ENCODE measurements at regions not wholly inside any gene's neighbourhood (a gene's known extent, or its start where the extent isn't known, plus 50 kb on each side); places are given as distances from the start of the nearest gene placed in this dataset.
A peak's percentile ranks its signal among the peaks of the same experiment; 100 is the strongest.

DNA sequence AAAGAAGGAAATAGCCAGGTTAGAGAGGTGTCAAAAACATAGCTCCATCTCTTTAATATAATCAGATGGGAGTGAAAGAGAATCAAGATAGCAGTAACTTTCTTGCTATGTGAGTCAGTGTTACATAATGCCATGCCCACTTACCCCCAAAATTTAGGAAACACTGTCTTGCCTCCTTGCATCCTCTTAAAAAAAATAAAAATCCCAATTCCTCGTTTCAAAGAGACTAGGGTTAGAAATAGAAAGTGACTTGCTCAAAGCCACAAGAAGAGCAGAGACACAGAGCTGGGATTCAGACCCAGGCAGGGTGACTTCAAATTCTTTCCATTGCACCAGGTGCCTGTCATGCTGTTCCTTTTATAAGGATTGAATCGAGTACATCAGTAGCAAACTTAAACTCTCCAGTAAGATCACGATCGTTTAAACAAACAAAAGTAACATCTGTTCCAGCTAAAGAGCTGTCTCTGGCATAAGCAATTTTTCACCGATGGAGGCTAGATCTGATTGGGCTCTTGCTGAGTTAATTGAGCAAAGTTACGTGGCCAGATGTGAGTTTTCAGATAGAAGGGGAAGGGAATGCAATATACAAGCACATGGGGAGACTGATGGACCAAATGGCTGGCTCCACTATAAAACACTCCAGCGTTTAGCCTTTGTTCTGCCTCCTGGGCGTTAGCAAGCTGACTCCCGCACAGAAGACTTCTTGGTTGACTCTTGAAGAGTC is 176.9 kb downstream of the PALM2AKAP2 start:
- ATAC-seq (ENCODE audit: insufficient read depth, low read depth) (peak; percentile 42; the same call in 1 of the 3 replicates), DNase-seq (no peak)
- Histone ChIP-seq H3K9me3 (ENCODE audit: insufficient read depth, low read length, severe bottlenecking) (no peaks in the 10 kb centered on the region), H3K4me2 (ENCODE audit: insufficient read depth, low read length) (no peak overlapping the region), H3K27ac (ENCODE audit: low read length) (no peak overlapping the region), H3K36me3 (ENCODE audit: insufficient read depth, low read length) (no peaks in the 10 kb centered on the region), H3K4me3 (ENCODE audit: low read depth in 1 of 2, low read length in 2 of 2) (no peak overlapping the region), H3K4me1 (ENCODE audit: insufficient read depth, low read length) (no peaks in the 10 kb centered on the region), H3K79me2 (ENCODE audit: insufficient read depth, low read length) (no peaks in the 10 kb centered on the region), H3K9ac (ENCODE audit: low read depth, low read length) (no peak overlapping the region), H3K27me3 (ENCODE audit: insufficient read depth, low read length, poor library complexity) (no peaks in the 10 kb centered on the region), H4K20me1 (ENCODE audit: insufficient read depth, low read length) (no peaks in the 10 kb centered on the region), H2AFZ (ENCODE audit: low read depth, low read length) (no peak overlapping the region)
- TF ChIP-seq EZH2 (IDR thresholded peaks at IDR 0.05; ENCODE audit: borderline replicate concordance, low read depth, low read length, severe bottlenecking), result no peak
- TF ChIP-seq, protein P1, sequence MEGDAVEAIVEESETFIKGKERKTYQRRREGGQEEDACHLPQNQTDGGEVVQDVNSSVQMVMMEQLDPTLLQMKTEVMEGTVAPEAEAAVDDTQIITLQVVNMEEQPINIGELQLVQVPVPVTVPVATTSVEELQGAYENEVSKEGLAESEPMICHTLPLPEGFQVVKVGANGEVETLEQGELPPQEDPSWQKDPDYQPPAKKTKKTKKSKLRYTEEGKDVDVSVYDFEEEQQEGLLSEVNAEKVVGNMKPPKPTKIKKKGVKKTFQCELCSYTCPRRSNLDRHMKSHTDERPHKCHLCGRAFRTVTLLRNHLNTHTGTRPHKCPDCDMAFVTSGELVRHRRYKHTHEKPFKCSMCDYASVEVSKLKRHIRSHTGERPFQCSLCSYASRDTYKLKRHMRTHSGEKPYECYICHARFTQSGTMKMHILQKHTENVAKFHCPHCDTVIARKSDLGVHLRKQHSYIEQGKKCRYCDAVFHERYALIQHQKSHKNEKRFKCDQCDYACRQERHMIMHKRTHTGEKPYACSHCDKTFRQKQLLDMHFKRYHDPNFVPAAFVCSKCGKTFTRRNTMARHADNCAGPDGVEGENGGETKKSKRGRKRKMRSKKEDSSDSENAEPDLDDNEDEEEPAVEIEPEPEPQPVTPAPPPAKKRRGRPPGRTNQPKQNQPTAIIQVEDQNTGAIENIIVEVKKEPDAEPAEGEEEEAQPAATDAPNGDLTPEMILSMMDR (IDR thresholded peaks at IDR 0.05; ENCODE audit: borderline replicate concordance, extremely low read depth, low read length, poor library complexity, severe bottlenecking), result no peak

GRCh38 chr9:109959679-109960078 is 179.7 kb downstream of the PALM2AKAP2 start:
- H3K79me2 ChIP-seq (ENCODE audit: insufficient read depth, low read length), result no peaks in the 10 kb centered on the region
- H3K4me3 ChIP-seq (ENCODE audit: low read depth in 1 of 2, low read length in 2 of 2), result no peak overlapping the region
- no peak overlapping the region for H3K4me2 ChIP-seq (ENCODE audit: insufficient read depth, low read length)
- no peaks in the 10 kb centered on the region for H3K9me3 ChIP-seq (ENCODE audit: insufficient read depth, low read length, severe bottlenecking)
- H3K27me3 ChIP-seq (ENCODE audit: insufficient read depth, low read length, poor library complexity), result no peaks in the 10 kb centered on the region
- no peak overlapping the region for H3K9ac ChIP-seq (ENCODE audit: low read depth, low read length)
- ATAC-seq (ENCODE audit: insufficient read depth, low read depth) (no peak), DNase-seq (no peak)
- H3K36me3 ChIP-seq (ENCODE audit: insufficient read depth, low read length), result no peaks in the 10 kb centered on the region
- no peak overlapping the region for H2AFZ ChIP-seq (ENCODE audit: low read depth, low read length)
- TF ChIP-seq, protein P1 (IDR thresholded peaks at IDR 0.05; ENCODE audit: borderline replicate concordance, extremely low read depth, low read length, poor library complexity, severe bottlenecking), result no peak
- TF ChIP-seq EZH2 (IDR thresholded peaks at IDR 0.05; ENCODE audit: borderline replicate concordance, low read depth, low read length, severe bottlenecking), result no peak
- H4K20me1 ChIP-seq (ENCODE audit: insufficient read depth, low read length), result no peaks in the 10 kb centered on the region
- H3K27ac ChIP-seq (ENCODE audit: low read length), result no peak overlapping the region
- no peaks in the 10 kb centered on the region for H3K4me1 ChIP-seq (ENCODE audit: insufficient read depth, low read length)

DNA sequence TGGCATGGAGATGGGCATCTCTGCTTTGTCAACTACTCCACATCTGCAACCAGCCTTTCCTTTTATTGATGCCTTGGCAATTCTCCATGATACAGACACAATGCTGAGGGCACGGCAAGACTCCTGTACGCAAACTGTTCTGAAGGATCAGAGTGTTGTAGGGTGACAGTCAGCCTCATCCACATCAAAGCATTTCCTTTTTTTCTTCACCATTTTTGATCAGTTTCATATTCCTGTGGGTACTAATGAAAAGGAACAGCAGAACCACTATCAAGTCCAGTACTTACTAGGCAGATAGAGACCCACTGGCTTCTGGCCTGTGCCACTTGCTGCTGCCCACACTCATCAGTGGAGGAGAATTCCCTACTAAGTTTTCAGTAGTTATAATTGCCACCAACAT is 181.6 kb downstream of the PALM2AKAP2 start:
- Histone ChIP-seq H3K79me2 (ENCODE audit: insufficient read depth, low read length) (no peaks in the 10 kb centered on the region), H4K20me1 (ENCODE audit: insufficient read depth, low read length) (no peaks in the 10 kb centered on the region), H3K9me3 (ENCODE audit: insufficient read depth, low read length, severe bottlenecking) (no peaks in the 10 kb centered on the region), H3K4me3 (ENCODE audit: low read depth in 1 of 2, low read length in 2 of 2) (no peak overlapping the region), H2AFZ (ENCODE audit: low read depth, low read length) (no peak overlapping the region), H3K27ac (ENCODE audit: low read length) (no peak overlapping the region), H3K4me2 (ENCODE audit: insufficient read depth, low read length) (no peak overlapping the region), H3K36me3 (ENCODE audit: insufficient read depth, low read length) (no peaks in the 10 kb centered on the region), H3K27me3 (ENCODE audit: insufficient read depth, low read length, poor library complexity) (no peaks in the 10 kb centered on the region), H3K4me1 (ENCODE audit: insufficient read depth, low read length) (no peaks in the 10 kb centered on the region), H3K9ac (ENCODE audit: low read depth, low read length) (no peak overlapping the region)
- no peak for TF ChIP-seq EZH2 (IDR thresholded peaks at IDR 0.05; ENCODE audit: borderline replicate concordance, low read depth, low read length, severe bottlenecking)
- TF ChIP-seq, protein P1 (IDR thresholded peaks at IDR 0.05; ENCODE audit: borderline replicate concordance, extremely low read depth, low read length, poor library complexity, severe bottlenecking), result no peak
- ATAC-seq (ENCODE audit: insufficient read depth, low read depth) (peak; percentile 57; the same call in 1 of the 3 replicates), DNase-seq (no peak)

All from DND-41 (cell line).